Natural killer cell treated with Interleukin-12 subunit alpha and Interleukin-12 subunit beta and Interleukin-15 and Interleukin-18, amount 100 ng/mL, for 72 hours (primary cell): ENCODE measurements at regions not wholly inside any gene's neighbourhood (a gene's known extent, or its start where the extent isn't known, plus 50 kb on each side); places are given as distances from the start of the nearest gene placed in this dataset.
A peak's percentile ranks its signal among the peaks of the same experiment; 100 is the strongest.

Experiments used
- ATAC-seq, 2 donors: fragments of 150-1000 bp; cut with Tn5 transposase in 1 of 2; sonication (Bioruptor Pico), chemical (Tn5 transposase) in 1 of 2; 2 replicates each; pipeline ENCODE4 v1.10.0; 2021
- DNase-seq: peaks from one replicate; pipeline ENCODE4 v3.0.0; 2022; ENCODE audit warnings: low spot score
- H3K27ac Mint-ChIP-seq, 2 donors: 1 replicate in 1 of 2; 2 replicates in 1 of 2; pipeline ENCODE4 v1.8.0; 2022; ENCODE audit warnings: mixed read lengths in 2 of 2, mild to moderate bottlenecking in 1 of 2, moderate library complexity in 1 of 2
- H3K27me3 Mint-ChIP-seq, 2 donors: 1 replicate in 1 of 2; 2 replicates in 1 of 2; pipeline ENCODE4 v1.8.0; 2022; ENCODE audit warnings: mixed read lengths in 2 of 2
- H3K36me3 Mint-ChIP-seq: one replicate; pipeline ENCODE4 v1.8.0; 2022; ENCODE audit warnings: mixed read lengths
- H3K4me1 Mint-ChIP-seq, 2 donors: 1 replicate in 1 of 2; 2 replicates in 1 of 2; pipeline ENCODE4 v1.8.0; 2022; ENCODE audit warnings: low read depth in 2 of 2, mixed read lengths in 2 of 2, mild to moderate bottlenecking in 1 of 2
- H3K4me3 Mint-ChIP-seq: one replicate; pipeline ENCODE4 v1.8.0; 2022; ENCODE audit warnings: mixed read lengths
- H3K9me3 Mint-ChIP-seq: 2 replicates; pipeline ENCODE4 v1.8.0; 2022; ENCODE audit warnings: mixed read lengths

DNA sequence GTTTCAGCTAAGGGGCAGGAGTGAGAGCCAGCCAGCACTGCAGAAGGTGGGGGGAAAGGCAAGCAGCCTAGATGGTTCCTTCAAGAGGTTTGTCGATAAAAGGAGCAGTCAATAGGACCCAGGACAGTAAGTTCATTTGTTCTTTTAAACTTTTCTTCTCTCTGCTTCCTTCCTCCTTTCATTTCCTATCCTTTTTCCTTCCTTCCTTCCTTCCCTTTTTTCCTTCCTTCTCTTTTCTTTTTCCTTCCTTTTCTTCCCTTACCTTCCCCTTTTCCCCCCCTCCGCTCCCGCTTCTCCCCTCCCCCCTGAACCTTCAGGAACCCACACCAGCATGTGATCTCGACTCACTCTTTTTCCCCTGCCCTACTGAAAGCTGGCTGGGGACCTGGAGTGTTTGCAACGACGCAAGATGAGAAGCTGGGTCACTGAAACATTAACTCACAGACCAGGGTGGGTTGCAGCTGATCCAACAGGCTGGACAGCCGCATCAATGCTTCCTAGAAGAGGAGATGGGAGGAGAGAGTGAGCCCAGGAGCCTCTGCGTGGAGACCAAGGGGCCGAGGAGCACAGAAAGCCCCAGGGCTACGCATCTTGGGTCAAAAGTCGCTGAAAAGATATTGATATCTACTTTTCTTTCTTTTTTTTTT, 103.4 kb upstream of the SDK1 start:
- Mint-ChIP-seq H3K27me3 (peaks cover 0 to 6% of the 10 kb centered on the region in 2 donors), H3K4me1 (peaks cover 8 to 15% of the 10 kb centered on the region in 2 donors), H3K9me3 (no peaks in the 10 kb centered on the region), H3K27ac (no peak overlapping the region), H3K4me3 (no peak overlapping the region), H3K36me3 (no peaks in the 10 kb centered on the region)
- DNase-seq (no peak), ATAC-seq (no peak)

DNA sequence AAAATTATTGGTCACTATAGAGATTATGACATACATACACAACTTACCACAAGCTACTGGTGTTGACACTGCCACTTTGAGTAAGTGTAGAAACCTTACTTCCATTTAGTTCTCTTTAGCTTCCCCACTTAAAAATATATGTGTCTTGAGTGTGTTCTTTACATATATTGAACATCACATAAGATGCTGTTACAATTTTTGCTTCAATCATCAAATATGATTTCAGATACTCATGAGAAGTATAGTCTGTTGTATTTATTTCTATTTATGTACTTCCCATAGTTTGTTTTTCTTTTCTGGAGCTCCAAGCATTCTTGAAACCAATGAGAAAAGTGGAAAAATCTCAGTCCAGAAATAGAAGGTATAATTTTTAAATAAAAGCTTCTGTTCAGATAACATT, 102.7 kb upstream of the SDK1 start:
- Mint-ChIP-seq H3K9me3 (no peaks in the 10 kb centered on the region), H3K4me3 (no peak overlapping the region), H3K36me3 (no peaks in the 10 kb centered on the region), H3K4me1 (peaks cover 8 to 15% of the 10 kb centered on the region in 2 donors), H3K27me3 (peaks cover 0 to 6% of the 10 kb centered on the region in 2 donors), H3K27ac (no peak overlapping the region)
- DNase-seq (no peak), ATAC-seq (no peak)

DNA sequence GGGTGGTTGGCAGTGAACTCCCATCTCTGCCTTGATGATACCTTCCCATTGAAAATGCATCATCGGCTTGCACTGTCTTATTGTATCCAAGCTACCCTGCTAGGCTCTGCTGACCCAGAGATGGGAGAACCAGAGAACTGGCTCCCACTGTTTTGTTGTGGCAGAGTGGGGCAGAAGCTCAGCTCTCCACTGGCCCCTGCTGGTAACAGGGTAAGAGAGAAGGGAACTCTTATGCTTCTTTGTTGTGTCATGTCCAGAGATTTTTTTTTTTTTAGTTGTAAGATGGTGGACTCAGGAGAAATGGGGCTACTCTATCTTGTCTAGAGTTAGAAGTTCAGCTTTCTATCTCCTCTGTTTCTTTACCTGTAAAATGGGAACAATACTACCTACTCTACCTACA, 100.5 kb upstream of the SDK1 start:
- H3K4me1 Mint-ChIP-seq, result peaks cover 8 to 12% of the 10 kb centered on the region in 2 donors
- H3K4me3 Mint-ChIP-seq, result no peak overlapping the region
- ATAC-seq (peak in 1 of 2 donors; percentile 40), DNase-seq (no peak)
- H3K27me3 Mint-ChIP-seq, result peaks cover 0 to 6% of the 10 kb centered on the region in 2 donors
- H3K27ac Mint-ChIP-seq, result peak overlapping the region in 1 of 2 donors; percentile 34
- H3K9me3 Mint-ChIP-seq, result no peaks in the 10 kb centered on the region
- no peaks in the 10 kb centered on the region for H3K36me3 Mint-ChIP-seq

DNA sequence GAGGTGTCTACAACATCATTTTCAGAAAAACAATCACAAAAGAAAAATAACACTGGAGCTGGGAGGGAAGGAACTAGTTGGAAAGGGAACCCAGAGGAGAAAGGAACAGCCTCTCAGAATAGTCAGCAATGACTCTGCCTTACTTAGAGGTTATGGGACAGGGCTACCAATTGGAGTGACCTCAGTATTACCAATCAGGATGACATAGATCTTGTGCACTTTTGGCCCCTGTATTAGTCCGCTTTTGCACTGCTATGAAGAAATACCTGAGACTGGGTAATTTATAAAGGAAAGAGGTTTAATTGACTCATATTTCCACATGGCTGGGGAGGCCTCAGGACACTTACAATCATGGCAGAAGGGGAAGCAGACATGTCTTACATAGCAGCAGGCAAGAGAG, 99.7 kb upstream of the SDK1 start:
- no peak for DNase-seq
- Mint-ChIP-seq H3K9me3 (no peaks in the 10 kb centered on the region), H3K4me1 (peaks cover 8 to 10% of the 10 kb centered on the region in 2 donors), H3K36me3 (no peaks in the 10 kb centered on the region), H3K4me3 (no peak overlapping the region), H3K27me3 (peaks cover 0 to 6% of the 10 kb centered on the region in 2 donors), H3K27ac (peak overlapping the region in 1 of 2 donors; percentile 34)
- no peak for ATAC-seq

DNA sequence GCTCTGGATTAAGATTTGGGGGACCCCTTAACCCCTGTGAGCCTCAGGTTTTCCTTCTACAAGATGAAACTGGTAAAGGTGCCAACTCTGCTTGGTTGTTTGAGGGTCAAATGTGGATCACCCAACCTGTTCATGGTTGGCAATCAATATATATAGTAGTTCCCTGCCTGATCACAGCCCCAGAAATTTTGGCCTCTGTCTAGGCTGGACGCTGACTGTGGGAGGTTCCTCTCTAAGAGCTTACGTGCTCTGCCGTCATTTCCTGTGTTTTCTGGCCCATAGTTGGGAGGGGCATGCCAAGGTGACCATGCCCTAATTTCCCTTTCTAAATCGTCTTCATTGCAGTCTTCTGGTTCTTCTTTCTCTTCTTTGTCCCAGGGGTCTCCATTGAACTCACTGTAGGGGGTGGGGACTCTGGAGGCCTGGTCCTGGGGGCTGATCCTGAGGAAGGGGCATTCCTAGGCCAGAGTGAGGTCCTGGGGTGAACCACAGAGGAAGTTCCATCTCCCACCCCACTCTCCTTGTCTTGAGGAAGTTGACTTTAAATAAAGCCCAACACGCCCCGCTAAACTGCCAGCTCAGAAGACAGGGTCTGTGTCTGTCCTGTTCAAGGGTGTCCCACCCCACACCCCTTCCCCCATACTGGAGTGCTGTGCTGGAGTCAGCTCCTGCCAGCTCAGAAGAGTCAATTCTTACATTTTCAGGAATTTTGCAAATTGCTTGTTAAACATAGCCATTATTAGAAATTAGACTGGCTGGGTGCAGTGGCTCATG, 98.9 kb upstream of the SDK1 start:
- Mint-ChIP-seq H3K27ac (peak overlapping the region in 1 of 2 donors; percentile 38), H3K9me3 (no peaks in the 10 kb centered on the region)
- peak in 1 of 2 donors; percentile 59 for ATAC-seq

DNA sequence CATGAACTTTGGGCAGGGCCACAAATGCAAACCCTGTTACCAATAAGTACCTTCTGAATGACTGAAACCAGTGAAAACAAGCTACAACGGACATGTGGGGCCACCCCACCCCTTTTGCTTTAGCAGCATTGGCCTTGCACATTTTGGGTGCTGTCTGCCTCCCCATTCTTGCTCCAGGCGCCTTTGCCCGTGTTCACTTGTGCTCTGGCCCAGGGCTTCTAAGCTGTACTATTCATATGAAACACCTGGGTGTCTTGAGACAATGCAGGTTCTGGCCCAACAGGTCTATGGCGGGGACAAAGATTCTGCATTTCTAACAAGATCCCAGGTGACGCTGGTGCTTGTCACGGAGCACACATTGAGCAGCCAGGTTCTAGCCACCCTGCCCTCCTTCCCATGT, 96.5 kb upstream of the SDK1 start:
- Mint-ChIP-seq H3K9me3 (no peaks in the 10 kb centered on the region), H3K27ac (no peak overlapping the region), H3K4me1 (peaks cover 5 to 8% of the 10 kb centered on the region in 2 donors), H3K4me3 (no peak overlapping the region), H3K27me3 (no peaks in the 10 kb centered on the region), H3K36me3 (no peaks in the 10 kb centered on the region)
- DNase-seq (no peak), ATAC-seq (no peak)

More for the DNA sequence above, 98.9 kb upstream of the SDK1 start:
- H3K4me3 Mint-ChIP-seq, result no peak overlapping the region
- H3K4me1 Mint-ChIP-seq, result peaks cover 8% of the 10 kb centered on the region in 2 donors
- peaks cover 0 to 4% of the 10 kb centered on the region in 2 donors for H3K27me3 Mint-ChIP-seq
- no peaks in the 10 kb centered on the region for H3K36me3 Mint-ChIP-seq
- DNase-seq, result no peak

DNA sequence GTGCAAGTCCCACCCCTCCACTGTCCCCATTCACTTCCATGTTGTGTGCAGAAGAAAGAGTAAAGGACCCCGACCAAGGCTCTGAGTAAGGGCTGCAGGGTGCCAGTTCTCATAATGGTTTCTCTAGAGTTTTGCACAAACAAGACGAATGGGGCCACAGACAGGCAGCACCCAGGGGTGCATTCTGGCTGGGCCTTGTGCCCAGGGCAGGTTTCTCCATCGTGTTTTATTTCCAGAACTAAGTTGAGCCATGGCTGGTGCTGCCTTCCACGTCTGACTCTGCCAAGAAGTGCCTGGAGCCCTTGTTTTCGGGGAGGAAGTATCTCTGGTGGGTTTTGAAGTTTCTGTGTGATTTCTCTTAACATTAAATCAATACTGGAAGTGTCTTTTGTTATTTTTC, 95.0 kb upstream of the SDK1 start:
- ATAC-seq, result no peak
- Mint-ChIP-seq H3K27ac (no peak overlapping the region), H3K27me3 (no peaks in the 10 kb centered on the region), H3K4me1 (peaks cover 5 to 8% of the 10 kb centered on the region in 2 donors), H3K36me3 (no peaks in the 10 kb centered on the region), H3K9me3 (no peaks in the 10 kb centered on the region), H3K4me3 (no peak overlapping the region)
- no peak for DNase-seq

DNA sequence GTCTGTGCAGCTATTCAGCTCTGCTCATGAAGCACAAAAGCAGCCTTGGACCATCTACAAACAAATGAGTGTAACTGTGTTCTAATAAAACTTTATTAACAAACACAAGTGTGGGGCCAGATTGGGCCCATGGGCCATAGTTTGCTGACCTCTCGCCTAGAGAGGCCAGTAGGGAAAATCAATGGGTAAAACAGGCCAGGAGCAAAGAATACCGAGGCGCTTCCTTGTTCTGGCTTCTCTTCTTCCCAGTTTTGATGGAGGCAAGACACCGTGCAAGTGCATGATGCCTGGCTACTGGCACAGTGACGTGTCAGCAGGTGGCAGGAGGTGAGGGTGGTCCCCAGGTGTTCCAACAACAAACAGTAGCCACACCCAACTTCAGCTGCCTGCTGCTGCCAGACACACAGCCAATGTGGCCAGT, 94.3 kb upstream of the SDK1 start:
- ATAC-seq, result no peak
- no peaks in the 10 kb centered on the region for H3K9me3 Mint-ChIP-seq
- no peak overlapping the region for H3K27ac Mint-ChIP-seq
- DNase-seq, result no peak
- H3K36me3 Mint-ChIP-seq, result no peaks in the 10 kb centered on the region
- peaks cover 4 to 5% of the 10 kb centered on the region in 2 donors for H3K4me1 Mint-ChIP-seq
- H3K27me3 Mint-ChIP-seq, result no peaks in the 10 kb centered on the region
- H3K4me3 Mint-ChIP-seq, result no peak overlapping the region

DNA sequence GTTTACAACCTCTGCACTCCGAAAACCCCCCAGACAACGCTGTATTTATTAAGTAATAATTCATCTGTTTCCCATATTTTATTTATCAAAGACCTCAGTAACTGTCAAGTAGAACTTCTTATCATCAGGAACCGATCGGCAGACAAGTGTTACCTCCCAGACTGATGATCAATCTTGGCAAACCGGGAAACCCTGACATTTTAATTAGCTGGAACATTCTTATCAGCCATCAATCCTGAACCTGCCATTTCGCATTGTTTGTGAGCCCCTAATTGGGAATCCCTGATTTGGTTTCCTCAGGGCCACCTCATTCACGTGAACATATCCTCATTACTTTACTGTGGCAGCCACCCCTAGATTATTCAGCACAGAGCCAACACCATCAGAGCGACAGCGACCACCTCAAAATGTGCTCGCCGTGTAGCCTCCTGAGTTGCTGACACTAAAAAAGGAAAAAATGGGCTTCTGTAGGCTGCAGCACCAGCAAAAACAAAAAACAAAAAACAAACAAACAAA, 93.6 kb upstream of the SDK1 start:
- H3K9me3 Mint-ChIP-seq, result no peaks in the 10 kb centered on the region
- H3K36me3 Mint-ChIP-seq, result no peaks in the 10 kb centered on the region
- no peak overlapping the region for H3K4me3 Mint-ChIP-seq
- H3K4me1 Mint-ChIP-seq, result no peaks in the 10 kb centered on the region
- H3K27ac Mint-ChIP-seq, result no peak overlapping the region
- ATAC-seq (no peak), DNase-seq (no peak)
- no peaks in the 10 kb centered on the region for H3K27me3 Mint-ChIP-seq

DNA sequence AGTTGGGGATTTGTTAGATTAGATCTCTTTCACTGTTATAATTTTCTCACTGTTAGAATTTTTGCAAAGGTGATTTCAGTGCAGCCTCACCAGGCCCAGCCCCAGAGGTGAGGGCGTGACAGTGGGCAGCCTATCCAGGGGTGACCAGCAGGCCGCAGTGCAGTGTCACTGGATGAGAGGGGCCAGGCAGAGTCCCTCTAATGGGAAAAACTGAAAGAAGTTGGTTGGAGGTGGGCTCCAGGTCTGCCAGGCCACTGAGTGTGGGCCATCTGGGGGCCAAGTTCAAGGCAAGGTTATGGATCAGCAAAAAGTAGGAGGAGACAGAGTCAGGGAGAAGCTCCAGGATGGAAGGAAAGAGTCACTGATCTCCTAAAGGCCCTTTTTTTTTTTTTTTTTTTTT, 90.5 kb upstream of the SDK1 start:
- ATAC-seq (no peak), DNase-seq (no peak)
- Mint-ChIP-seq H3K36me3 (no peaks in the 10 kb centered on the region), H3K4me3 (no peak overlapping the region), H3K27me3 (peaks cover 0 to under 1% of the 10 kb centered on the region in 2 donors), H3K9me3 (no peaks in the 10 kb centered on the region), H3K27ac (no peak overlapping the region), H3K4me1 (no peaks in the 10 kb centered on the region)

DNA sequence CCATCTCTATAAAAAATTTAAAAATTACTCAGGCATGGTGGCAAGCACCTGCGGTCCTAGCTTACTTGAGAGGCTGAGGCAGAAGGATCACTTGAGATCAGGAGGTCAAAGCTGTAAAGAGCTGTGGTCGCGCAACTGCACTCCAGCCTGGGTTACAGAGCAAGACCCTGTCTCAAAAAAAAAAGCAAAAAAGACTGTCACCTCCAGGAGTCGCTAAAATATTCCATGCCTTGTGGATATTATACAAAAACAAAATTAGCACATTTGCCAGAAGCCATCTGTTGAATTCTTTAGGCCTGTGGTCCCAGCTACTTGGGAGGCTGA, 87.0 kb upstream of the SDK1 start:
- DNase-seq (no peak), ATAC-seq (no peak)
- Mint-ChIP-seq H3K4me1 (no peaks in the 10 kb centered on the region), H3K36me3 (no peaks in the 10 kb centered on the region), H3K27me3 (peaks cover 8 to 20% of the 10 kb centered on the region in 2 donors), H3K27ac (no peak overlapping the region), H3K4me3 (no peak overlapping the region), H3K9me3 (no peaks in the 10 kb centered on the region)

DNA sequence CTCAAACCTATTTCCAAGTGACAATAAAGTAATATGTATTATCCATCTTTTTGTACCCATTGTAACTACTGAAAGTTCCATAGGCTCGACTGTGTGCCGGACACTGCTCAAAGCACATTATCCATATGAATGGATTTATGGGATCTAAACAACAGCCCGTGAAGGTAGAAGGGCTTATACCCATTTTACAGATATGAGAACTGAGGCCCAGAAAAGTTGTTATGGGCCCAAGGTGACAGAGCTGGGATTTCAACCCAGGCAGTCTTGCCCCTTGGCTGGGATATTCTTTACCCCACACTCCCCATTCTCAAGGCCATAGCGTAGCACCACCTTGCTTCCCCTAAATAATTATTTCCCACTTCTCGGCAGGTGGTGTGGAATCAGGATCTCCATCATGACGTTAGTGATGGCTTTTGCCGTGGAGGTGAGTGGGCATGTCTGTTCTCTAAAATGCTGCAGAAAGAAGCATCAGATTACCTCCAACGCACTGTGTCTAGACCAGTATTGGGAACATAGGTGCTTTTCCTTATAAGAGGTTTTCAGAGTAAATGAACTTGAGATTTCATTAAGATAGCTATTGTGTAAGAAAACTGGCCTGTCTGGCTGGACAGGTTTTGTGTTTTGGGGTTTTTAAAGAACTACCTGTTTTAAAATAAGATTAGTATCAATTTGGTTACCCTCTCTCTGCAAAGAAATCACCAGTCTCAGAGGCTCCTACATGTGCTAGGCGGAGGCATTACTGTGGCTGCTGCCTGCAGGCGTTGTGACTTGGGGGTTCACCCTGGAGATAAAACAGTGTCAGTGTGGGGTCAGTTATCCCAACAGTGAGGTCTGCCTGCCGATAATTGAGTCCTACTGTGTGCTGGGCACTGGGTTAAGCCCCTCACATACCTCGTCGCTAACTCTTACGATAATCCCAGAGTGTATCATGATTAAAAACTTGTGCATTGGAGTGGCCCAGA, 85.1 kb upstream of the SDK1 start:
- H3K36me3 Mint-ChIP-seq, result no peaks in the 10 kb centered on the region
- no peak for DNase-seq
- no peaks in the 10 kb centered on the region for H3K9me3 Mint-ChIP-seq

DNA sequence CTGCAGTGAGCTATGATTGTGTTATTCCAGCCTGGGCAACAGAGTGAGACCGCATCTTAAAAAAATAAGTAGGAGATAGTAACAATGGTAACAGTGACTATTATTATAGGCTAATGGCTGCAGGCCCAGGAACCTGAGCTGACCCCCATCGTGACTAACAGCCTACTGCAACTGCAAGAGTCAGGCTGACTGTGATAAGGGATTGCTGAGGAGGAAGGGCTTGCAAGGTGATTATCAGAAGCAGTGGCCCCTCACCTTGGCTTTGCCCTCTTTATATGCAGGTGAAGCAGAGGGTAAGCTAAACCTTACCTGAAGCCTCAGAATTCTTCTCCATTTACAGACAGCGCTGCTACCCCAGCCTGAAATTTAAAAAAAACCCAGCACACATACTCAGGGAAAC, 83.9 kb upstream of the SDK1 start:
- ATAC-seq, result no peak
- Mint-ChIP-seq H3K36me3 (no peaks in the 10 kb centered on the region), H3K27ac (no peak overlapping the region), H3K27me3 (peaks cover 17 to 27% of the 10 kb centered on the region in 2 donors), H3K4me3 (no peak overlapping the region), H3K4me1 (no peaks in the 10 kb centered on the region), H3K9me3 (no peaks in the 10 kb centered on the region)
- DNase-seq, result no peak

More for the DNA sequence above, 85.1 kb upstream of the SDK1 start:
- no peak overlapping the region for H3K4me3 Mint-ChIP-seq
- H3K27ac Mint-ChIP-seq, result no peak overlapping the region
- no peak for ATAC-seq
- no peaks in the 10 kb centered on the region for H3K4me1 Mint-ChIP-seq
- H3K27me3 Mint-ChIP-seq, result peaks cover 15 to 27% of the 10 kb centered on the region in 2 donors
